ENCODE measurements at regions not wholly inside any gene's neighbourhood (a gene's known extent, or its start where the extent isn't known, plus 50 kb on each side); places are given as distances from the start of the nearest gene placed in this dataset.

DNA sequence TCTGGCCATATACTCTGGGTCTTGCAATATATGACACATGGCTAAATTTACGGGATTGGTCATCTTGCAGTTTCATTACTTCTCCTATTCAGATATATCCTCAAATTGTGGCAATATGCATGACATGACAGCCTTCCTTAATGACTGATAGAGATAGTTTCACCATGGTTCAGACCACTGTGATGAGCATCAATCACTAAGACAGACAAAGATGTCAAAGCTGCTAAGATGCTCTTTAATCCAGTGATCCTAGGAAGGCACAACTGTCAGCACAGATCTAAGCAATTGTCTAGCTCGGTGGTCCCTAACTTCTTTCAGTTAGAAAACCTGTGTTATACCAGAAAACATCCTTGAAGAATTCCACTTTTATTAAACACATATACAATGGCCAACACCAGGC lies 70.9 kb upstream of the ADGRL2 start:
- FAIRE-seq: no peak
- TF ChIP-seq POLR2G (IDR thresholded peaks at IDR 0.05; ENCODE audit: low read depth, low read length): no peak
- TF ChIP-seq CREM (IDR thresholded peaks at IDR 0.05): no peak
- TF ChIP-seq CREM (CRISPR knock-in tag; IDR thresholded peaks at IDR 0.05): no peak
- TF ChIP-seq ZNF619 (CRISPR knock-in tag; IDR thresholded peaks at IDR 0.05): no peak
- TF ChIP-seq JARID2 (CRISPR knock-in tag; IDR thresholded peaks at IDR 0.05; ENCODE audit: insufficient replicate concordance): no peak
- TF ChIP-seq ZKSCAN8 (CRISPR knock-in tag; IDR thresholded peaks at IDR 0.05; ENCODE audit: borderline replicate concordance): no peak
- no peak for TF ChIP-seq ZBTB33 (CRISPR knock-in tag; IDR thresholded peaks at IDR 0.05)
- TF ChIP-seq AFF4 (CRISPR knock-in tag; IDR thresholded peaks at IDR 0.05): no peak
- TF ChIP-seq, protein P1, sequence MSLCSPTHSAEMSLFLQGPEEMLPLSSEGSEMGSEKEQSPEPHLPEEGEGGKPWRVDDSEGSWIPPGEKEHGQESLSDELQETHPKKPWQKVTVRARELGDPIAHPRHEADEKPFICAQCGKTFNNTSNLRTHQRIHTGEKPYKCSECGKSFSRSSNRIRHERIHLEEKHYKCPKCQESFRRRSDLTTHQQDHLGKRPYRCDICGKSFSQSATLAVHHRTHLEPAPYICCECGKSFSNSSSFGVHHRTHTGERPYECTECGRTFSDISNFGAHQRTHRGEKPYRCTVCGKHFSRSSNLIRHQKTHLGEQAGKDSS (CRISPR knock-in tag; IDR thresholded peaks at IDR 0.05; ENCODE audit: borderline replicate concordance, low read depth): no peak
- no peak for TF ChIP-seq ZNF225 (CRISPR knock-in tag; IDR thresholded peaks at IDR 0.05)
- TF ChIP-seq BCL6 (CRISPR knock-in tag; IDR thresholded peaks at IDR 0.05): no peak
- TF ChIP-seq NR1H2 (CRISPR knock-in tag; IDR thresholded peaks at IDR 0.05; ENCODE audit: borderline replicate concordance, low read depth): no peak
- TF ChIP-seq, protein P2, sequence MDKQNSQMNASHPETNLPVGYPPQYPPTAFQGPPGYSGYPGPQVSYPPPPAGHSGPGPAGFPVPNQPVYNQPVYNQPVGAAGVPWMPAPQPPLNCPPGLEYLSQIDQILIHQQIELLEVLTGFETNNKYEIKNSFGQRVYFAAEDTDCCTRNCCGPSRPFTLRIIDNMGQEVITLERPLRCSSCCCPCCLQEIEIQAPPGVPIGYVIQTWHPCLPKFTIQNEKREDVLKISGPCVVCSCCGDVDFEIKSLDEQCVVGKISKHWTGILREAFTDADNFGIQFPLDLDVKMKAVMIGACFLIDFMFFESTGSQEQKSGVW (CRISPR knock-in tag; IDR thresholded peaks at IDR 0.05; ENCODE audit: borderline replicate concordance): no peak
- TF ChIP-seq, protein P3, sequence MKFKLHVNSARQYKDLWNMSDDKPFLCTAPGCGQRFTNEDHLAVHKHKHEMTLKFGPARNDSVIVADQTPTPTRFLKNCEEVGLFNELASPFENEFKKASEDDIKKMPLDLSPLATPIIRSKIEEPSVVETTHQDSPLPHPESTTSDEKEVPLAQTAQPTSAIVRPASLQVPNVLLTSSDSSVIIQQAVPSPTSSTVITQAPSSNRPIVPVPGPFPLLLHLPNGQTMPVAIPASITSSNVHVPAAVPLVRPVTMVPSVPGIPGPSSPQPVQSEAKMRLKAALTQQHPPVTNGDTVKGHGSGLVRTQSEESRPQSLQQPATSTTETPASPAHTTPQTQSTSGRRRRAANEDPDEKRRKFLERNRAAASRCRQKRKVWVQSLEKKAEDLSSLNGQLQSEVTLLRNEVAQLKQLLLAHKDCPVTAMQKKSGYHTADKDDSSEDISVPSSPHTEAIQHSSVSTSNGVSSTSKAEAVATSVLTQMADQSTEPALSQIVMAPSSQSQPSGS (CRISPR knock-in tag; IDR thresholded peaks at IDR 0.05): no peak
- TF ChIP-seq, protein P4, sequence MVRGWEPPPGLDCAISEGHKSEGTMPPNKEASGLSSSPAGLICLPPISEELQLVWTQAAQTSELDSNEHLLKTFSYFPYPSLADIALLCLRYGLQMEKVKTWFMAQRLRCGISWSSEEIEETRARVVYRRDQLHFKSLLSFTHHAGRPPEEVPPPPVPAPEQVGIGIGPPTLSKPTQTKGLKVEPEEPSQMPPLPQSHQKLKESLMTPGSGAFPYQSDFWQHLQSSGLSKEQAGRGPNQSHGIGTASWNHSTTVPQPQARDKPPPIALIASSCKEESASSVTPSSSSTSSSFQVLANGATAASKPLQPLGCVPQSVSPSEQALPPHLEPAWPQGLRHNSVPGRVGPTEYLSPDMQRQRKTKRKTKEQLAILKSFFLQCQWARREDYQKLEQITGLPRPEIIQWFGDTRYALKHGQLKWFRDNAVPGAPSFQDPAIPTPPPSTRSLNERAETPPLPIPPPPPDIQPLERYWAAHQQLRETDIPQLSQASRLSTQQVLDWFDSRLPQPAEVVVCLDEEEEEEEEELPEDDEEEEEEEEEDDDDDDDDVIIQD (CRISPR knock-in tag; IDR thresholded peaks at IDR 0.05; ENCODE audit: low read depth): no peak

More for the DNA sequence above, 70.9 kb upstream of the ADGRL2 start:
- no TSS peak for BruUV-seq (replicated peaks)
- no peak for ATAC-seq
- Histone ChIP-seq H3K79me2 (ENCODE audit: insufficient read depth, low read length) (no peaks in the 10 kb centered on the region), H3K4me2 (ENCODE audit: low read depth, low read length) (no peak overlapping the region), H3K27me3 (ENCODE audit: control insufficient read depth in 1 of 2, insufficient read depth in 2 of 2, low read length in 2 of 2) (no peaks in the 10 kb centered on the region), H3K9ac (ENCODE audit: insufficient read depth, low read depth, low read length) (no peak overlapping the region), H3K4me3 (replicated peaks in 1 of 3; ENCODE audit: insufficient read depth in 1 of 3, low read depth in 2 of 3, low read length in 3 of 3) (no peak overlapping the region), H3K9me3 (ENCODE audit: low read length) (no peaks in the 10 kb centered on the region; the same call in 1 of the 2 replicates), H2AFZ (ENCODE audit: low read length) (no peak overlapping the region), H3K4me1 (ENCODE audit: insufficient read depth, low read length) (no peaks in the 10 kb centered on the region), H4K20me1 (ENCODE audit: insufficient read depth, low read length) (no peaks in the 10 kb centered on the region), H3K27ac (ENCODE audit: extremely low read length, insufficient read depth, low read length) (no peak overlapping the region), H3K36me3 (replicated peaks in 1 of 2; ENCODE audit: control insufficient read depth in 1 of 2, insufficient read depth in 2 of 2, low read length in 2 of 2) (no peaks in the 10 kb centered on the region)
- no peak for DNase-seq (ENCODE audit: low spot score)
- ChIA-PET POLR2A (no interaction called here), CTCF (ENCODE audit: low intra/inter-chr PET ratio, low total read pairs) (no interaction called here)
- intact Hi-C loops (cut with micrococcal nuclease; ENCODE audit: unreplicated experiment): no loop called here
- in situ Hi-C loops (cut with HindIII; ENCODE audit: extremely low pct_ligation_motif_present, low pct_unique_long_range_greater_than_20kb): no loop called here
- WGBS (ENCODE audit: low lambda C conversion rate): 0% methylated on average over 2 of the region's 2 CpGs

Measured in HepG2 (cell line).